Keratinocyte (primary cell): ENCODE measurements at regions not wholly inside any gene's neighbourhood (a gene's known extent, or its start where the extent isn't known, plus 50 kb on each side); places are given as distances from the start of the nearest gene placed in this dataset.
A peak's percentile ranks its signal among the peaks of the same experiment; 100 is the strongest.

ENCODE experiments used
- DNase-seq: peaks from one replicate; pipeline ENCODE4 v3.0.0-alpha.2; 2011; ENCODE audit warnings: low read depth, missing footprints, low spot score
- FAIRE-seq: peaks from 2 replicates; lab custom pipeline; 2011; peaks lifted over from hg19 to GRCh38; lab: Jason Lieb, UNC
- H2AFZ ChIP-seq: 2 replicates; pipeline ENCODE4 v1.6.0; 2012; ENCODE audit warnings: low read length, control low read depth, inconsistent platforms; ENCODE audit not compliant: control insufficient read depth
- H3K27ac ChIP-seq: 2 replicates; pipeline ENCODE4 v1.5.1; 2011; ENCODE audit warnings: low read length; ENCODE audit not compliant: control insufficient read depth, insufficient read depth
- H3K27me3 ChIP-seq: 3 replicates; pipeline ENCODE4 v1.6.0; 2011; ENCODE audit warnings: low read length; ENCODE audit not compliant: control insufficient read depth, insufficient read depth; ENCODE audit errors: extremely low read depth
- H3K36me3 ChIP-seq, 2 experiments: 2 replicates in 1 of 2; 3 replicates in 1 of 2; pipeline ENCODE4 v1.5.1; 2011; ENCODE audit warnings: low read length in 2 of 2, mild to moderate bottlenecking in 1 of 2; ENCODE audit not compliant: control insufficient read depth in 2 of 2, insufficient read depth in 2 of 2; ENCODE audit errors: extremely low read depth in 1 of 2
- H3K4me1 ChIP-seq: 3 replicates; pipeline ENCODE4 v1.5.1; 2011; ENCODE audit warnings: low read length; ENCODE audit not compliant: control insufficient read depth, insufficient read depth; ENCODE audit errors: extremely low read depth
- H3K4me2 ChIP-seq: 3 replicates; pipeline ENCODE4 v1.6.0; 2011; ENCODE audit warnings: low read depth, low read length; ENCODE audit not compliant: control insufficient read depth, insufficient read depth; ENCODE audit errors: extremely low read depth
- H3K4me3 ChIP-seq, 3 experiments: fragments of 200-600 bp in 1 of 3; sonication (generic) in 1 of 3; 2 replicates in 2 of 3; 3 replicates in 1 of 3; pipeline ENCODE4 v1.5.1; 2011 to 2016; ENCODE audit warnings: low read length in 3 of 3, mild to moderate bottlenecking in 3 of 3, control low read depth in 2 of 3, inconsistent platforms in 1 of 3, low read depth in 1 of 3, mixed read lengths in 1 of 3, mixed run types in 1 of 3, moderate library complexity in 1 of 3; ENCODE audit not compliant: control insufficient read depth in 2 of 3, insufficient read depth in 2 of 3; ENCODE audit errors: extremely low read depth in 1 of 3
- H3K79me2 ChIP-seq: 2 replicates; pipeline ENCODE4 v1.6.0; 2012; ENCODE audit warnings: low read length; ENCODE audit not compliant: control insufficient read depth, insufficient read depth
- H3K9ac ChIP-seq: 3 replicates; pipeline ENCODE4 v1.6.0; 2011; ENCODE audit warnings: low read length; ENCODE audit not compliant: control insufficient read depth, insufficient read depth; ENCODE audit errors: extremely low read depth
- H3K9me1 ChIP-seq: 3 replicates; pipeline ENCODE4 v1.6.0; 2011; ENCODE audit warnings: low read length; ENCODE audit not compliant: control insufficient read depth, insufficient read depth; ENCODE audit errors: extremely low read depth
- H3K9me3 ChIP-seq: 2 replicates; pipeline ENCODE4 v1.5.1; 2012; ENCODE audit warnings: low read depth, low read length; ENCODE audit not compliant: control insufficient read depth
- H4K20me1 ChIP-seq: 3 replicates; pipeline ENCODE4 v1.6.0; 2011; ENCODE audit warnings: low read length; ENCODE audit not compliant: control insufficient read depth, insufficient read depth; ENCODE audit errors: extremely low read depth
- CTCF ChIP-seq, 3 experiments: IDR thresholded peaks in 1 of 3; conservative IDR thresholded peaks in 1 of 3; optimal IDR thresholded peaks in 1 of 3; 2 replicates in 2 of 3; 3 replicates in 1 of 3; pipeline versions ENCODE3 to v1.5.1; 2011; ENCODE audit warnings: low read length in 3 of 3, mild to moderate bottlenecking in 3 of 3, moderate library complexity in 2 of 3, control low read depth in 1 of 3, inconsistent platforms in 1 of 3; ENCODE audit not compliant: insufficient read depth in 2 of 3; ENCODE audit errors: extremely low read depth in 1 of 3
- EZH2 ChIP-seq: IDR thresholded peaks from one replicate; pipeline ENCODE4 v1.6.1; 2012; ENCODE audit warnings: inconsistent platforms, mild to moderate bottlenecking, low read length, moderate library complexity
- dilution Hi-C: fragments of 300-500 bp; cut with MboI; formaldehyde crosslinking; loops from one replicate; pipeline ENCODE4 v1.7.0; 2020; ENCODE audit warnings: low sequenced_read_pairs; ENCODE audit not compliant: extremely low pct_ligation_motif_present

DNA sequence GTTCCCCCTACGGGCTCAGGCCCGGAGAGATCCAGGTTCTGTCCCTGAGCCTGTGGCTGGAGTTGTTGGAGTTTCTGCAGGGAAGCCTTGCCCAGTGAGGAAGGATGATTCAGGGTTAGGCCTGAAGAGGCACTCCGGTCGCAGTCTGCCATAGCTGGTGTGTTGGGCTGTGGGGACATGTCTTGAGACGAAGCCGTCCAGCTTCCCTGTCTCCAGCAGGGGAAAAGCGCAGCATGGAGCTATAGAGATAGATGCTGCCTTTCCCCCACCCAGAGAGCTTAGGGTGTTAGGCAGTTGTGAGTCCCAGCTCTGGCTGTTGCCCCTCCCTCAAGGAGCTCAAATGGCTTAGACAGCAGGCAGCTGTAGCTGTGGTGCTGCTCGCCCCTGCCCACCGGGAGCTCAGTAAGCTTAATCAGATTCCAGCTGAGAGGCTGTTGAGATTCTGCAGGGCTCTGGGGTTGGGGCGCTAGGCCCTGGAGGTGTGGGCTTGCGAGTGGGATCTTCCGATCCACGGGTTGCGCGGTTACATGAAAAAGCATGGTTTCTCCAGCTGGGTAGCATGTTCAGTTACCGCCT is 103.9 kb downstream of the PMAIP1 start:
- Histone ChIP-seq H4K20me1 (no peaks in the 10 kb centered on the region), H3K9me1 (no peaks in the 10 kb centered on the region), H3K79me2 (no peaks in the 10 kb centered on the region), H3K9ac (no peak overlapping the region), H3K4me1 (no peaks in the 10 kb centered on the region), H3K9me3 (no peaks in the 10 kb centered on the region), H3K27ac (no peak overlapping the region), H3K4me3 (no peak overlapping the region), H2AFZ (no peak overlapping the region), H3K36me3 (no peaks in the 10 kb centered on the region), H3K27me3 (no peaks in the 10 kb centered on the region), H3K4me2 (no peak overlapping the region)
- FAIRE-seq (no peak), DNase-seq (no peak)
- dilution Hi-C loops, result no loop called here
- TF ChIP-seq EZH2, result no peak
- TF ChIP-seq CTCF (optimal IDR thresholded peaks at IDR 0.05 in 1 of 3, IDR thresholded peaks at IDR 0.05 in 1 of 3, conservative IDR thresholded peaks at IDR 0.05 in 1 of 3; ENCODE audit: extremely low read depth in 1 of 3, insufficient read depth in 2 of 3, low read length in 3 of 3), result no peak

- no peak overlapping the region for H3K9ac ChIP-seq
- TF ChIP-seq EZH2, result no peak
- peak; percentile 72 to 81 (median 79) for TF ChIP-seq CTCF (optimal IDR thresholded peaks at IDR 0.05 in 1 of 3, IDR thresholded peaks at IDR 0.05 in 1 of 3, conservative IDR thresholded peaks at IDR 0.05 in 1 of 3; ENCODE audit: extremely low read depth in 1 of 3, insufficient read depth in 2 of 3, low read length in 3 of 3)
- H3K27ac ChIP-seq, result no peak overlapping the region
- FAIRE-seq (peak; percentile 78), DNase-seq (peak; percentile 19)
- H2AFZ ChIP-seq, result no peak overlapping the region
- no peaks in the 10 kb centered on the region for H3K9me3 ChIP-seq
- H3K4me1 ChIP-seq, result no peaks in the 10 kb centered on the region
- dilution Hi-C loops, result loop anchor here (25.0 kb wide), 1 partner anchor 566 kb away; no protein-coding TSS in a partner anchor
- H4K20me1 ChIP-seq, result no peaks in the 10 kb centered on the region
- H3K79me2 ChIP-seq, result no peaks in the 10 kb centered on the region
- H3K4me3 ChIP-seq, result no peak overlapping the region
- H3K4me2 ChIP-seq, result no peak overlapping the region
- H3K9me1 ChIP-seq, result no peaks in the 10 kb centered on the region
- H3K36me3 ChIP-seq, result no peaks in the 10 kb centered on the region
- H3K27me3 ChIP-seq, result no peaks in the 10 kb centered on the region
Observed at GRCh38 chr18:59996370-59996966, 96.7 kb downstream of the PMAIP1 start.
